Naive thymus-derived CD8-positive, alpha-beta T cell (primary cell): ENCODE measurements at regions not wholly inside any gene's neighbourhood (a gene's known extent, or its start where the extent isn't known, plus 50 kb on each side); places are given as distances from the start of the nearest gene placed in this dataset.

Source experiments
- ATAC-seq, 2 donors: fragments of 150-1000 bp; cut with Tn5 transposase in 1 of 2; sonication (Bioruptor Pico), chemical (Tn5 transposase) in 1 of 2; 1 replicate in 1 of 2; 2 replicates in 1 of 2; pipeline ENCODE4 v1.10.0; 2021; ENCODE audit warnings: mild to moderate bottlenecking in 2 of 2, moderate library complexity in 2 of 2
- POLR2A ChIA-PET: fragments of 350-600 bp; sonication (Branson Sonifier 250); formaldehyde crosslinking; loops from one replicate; lab custom pipeline; 2021; ENCODE audit warnings: antibody characterized with exemption; lab: Charles Lee
- DNase-seq, 10 donors: peaks; one replicate each; pipeline versions ENCODE4 v3.0.0 to v3.0.0-alpha.2; 2020 to 2022
- H3K27ac Mint-ChIP-seq, 10 donors: one replicate each; pipeline ENCODE4 v1.8.0; 2020 to 2022; ENCODE audit warnings: mild to moderate bottlenecking in 10 of 10, mixed read lengths in 10 of 10, moderate library complexity in 4 of 10, inconsistent platforms in 1 of 10
- H3K27me3 Mint-ChIP-seq, 5 donors: one replicate each; pipeline ENCODE4 v1.8.0; 2021 to 2022; ENCODE audit warnings: mixed read lengths in 5 of 5
- H3K36me3 Mint-ChIP-seq, 3 donors: one replicate each; pipeline ENCODE4 v1.8.0; 2020 to 2022; ENCODE audit warnings: mixed read lengths in 3 of 3, mild to moderate bottlenecking in 2 of 3, inconsistent platforms in 1 of 3
- H3K4me1 Mint-ChIP-seq, 4 donors: one replicate each; pipeline ENCODE4 v1.8.0; 2021 to 2022; ENCODE audit warnings: mixed read lengths in 4 of 4
- H3K4me3 Mint-ChIP-seq, 10 donors: one replicate each; pipeline ENCODE4 v1.8.0; 2020 to 2022; ENCODE audit warnings: mild to moderate bottlenecking in 10 of 10, mixed read lengths in 10 of 10, moderate library complexity in 6 of 10, inconsistent platforms in 1 of 10
- H3K9me3 Mint-ChIP-seq, 9 donors: one replicate each; pipeline ENCODE4 v1.8.0; 2020 to 2022; ENCODE audit warnings: mixed read lengths in 9 of 9, mild to moderate bottlenecking in 3 of 9, inconsistent platforms in 1 of 9, moderate library complexity in 1 of 9

GRCh38 chr2:74036010-74036409, 51.3 kb downstream of the TET3 start:
- H3K27me3 Mint-ChIP-seq = no peaks in the 10 kb centered on the region
- H3K4me1 Mint-ChIP-seq = peaks cover 57 to 95% (median 87%) of the 10 kb centered on the region in 4 donors
- no peaks in the 10 kb centered on the region for H3K9me3 Mint-ChIP-seq
- H3K27ac Mint-ChIP-seq = peak overlapping the region in 4 of 10 donors; percentile 37 to 69 (median 60)
- ATAC-seq (no peak), DNase-seq (no peak)
- H3K4me3 Mint-ChIP-seq = peak overlapping the region in 2 of 10 donors; percentile 14 to 19
- POLR2A ChIA-PET = interaction anchor here (0.6 to 1.1 kb wide), 2 partner anchors 17 to 610 kb away, joined by 3 to 5 read pairs; no protein-coding TSS in a partner anchor
- peaks cover 0 to 2% (median 0%) of the 10 kb centered on the region in 3 donors for H3K36me3 Mint-ChIP-seq

DNA sequence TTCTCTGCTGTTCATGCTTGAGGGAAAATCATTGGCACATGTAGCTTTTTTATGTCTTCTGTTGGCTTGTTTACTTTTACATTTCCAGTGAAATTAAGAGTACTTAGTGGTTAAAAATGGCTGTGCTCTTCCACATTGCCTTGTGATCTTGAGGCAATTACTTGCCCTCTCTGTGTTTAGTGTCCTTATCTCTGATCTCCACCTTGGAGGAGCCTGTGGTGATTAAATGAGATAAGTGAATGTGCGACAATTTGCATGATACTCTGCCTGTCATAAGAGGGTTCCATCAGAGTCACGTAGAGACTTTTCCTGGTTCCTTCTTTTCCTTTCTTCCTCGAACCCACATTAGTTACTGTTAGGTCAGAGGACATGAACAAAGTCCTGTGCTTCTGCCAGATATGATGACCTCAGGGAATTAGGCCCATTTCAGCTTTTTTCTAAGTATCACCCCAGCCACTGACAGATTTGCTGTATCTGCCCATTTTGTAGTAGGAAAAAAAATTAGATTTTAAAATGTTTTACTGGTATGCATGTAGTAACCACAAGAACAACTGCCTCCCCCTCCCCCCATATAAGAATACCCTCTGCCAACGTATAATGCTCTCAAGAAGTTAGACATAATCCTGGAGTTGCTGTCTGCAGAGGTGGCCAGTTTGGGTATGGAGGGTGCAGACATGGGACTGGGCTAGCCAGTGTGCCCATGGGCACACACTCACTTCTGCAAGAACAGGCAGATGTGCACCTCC, 51.9 kb downstream of the TET3 start:
- H3K27ac Mint-ChIP-seq = peak overlapping the region in 8 of 10 donors; percentile 3 to 83 (median 62)
- POLR2A ChIA-PET = interaction anchor here (0.6 kb wide), 1 partner anchor 609 kb away, joined by 5 read pairs; no protein-coding TSS in a partner anchor
- peaks cover 0 to 2% (median 0%) of the 10 kb centered on the region in 3 donors for H3K36me3 Mint-ChIP-seq
- ATAC-seq = no peak
- peaks cover 58 to 95% (median 86%) of the 10 kb centered on the region in 4 donors for H3K4me1 Mint-ChIP-seq
- H3K27me3 Mint-ChIP-seq = no peaks in the 10 kb centered on the region
- H3K9me3 Mint-ChIP-seq = no peaks in the 10 kb centered on the region
- no peak for DNase-seq
- peak overlapping the region in 6 of 10 donors; percentile 12 to 51 (median 34) for H3K4me3 Mint-ChIP-seq

- no peak for DNase-seq
- Mint-ChIP-seq H3K4me1 (peaks cover 57 to 95% (median 85%) of the 10 kb centered on the region in 4 donors), H3K4me3 (peak overlapping the region in 8 of 10 donors; percentile 6 to 66 (median 18)), H3K9me3 (no peaks in the 10 kb centered on the region), H3K27me3 (no peaks in the 10 kb centered on the region), H3K36me3 (peaks cover 0 to 2% (median 0%) of the 10 kb centered on the region in 3 donors), H3K27ac (peak overlapping the region; percentile 3 to 83 (median 69))
- POLR2A ChIA-PET = no interaction called here
- ATAC-seq = peak in 1 of 2 donors; percentile 16
Measured at GRCh38 chr2:74037379-74037860, 52.7 kb downstream of the TET3 start.

DNA sequence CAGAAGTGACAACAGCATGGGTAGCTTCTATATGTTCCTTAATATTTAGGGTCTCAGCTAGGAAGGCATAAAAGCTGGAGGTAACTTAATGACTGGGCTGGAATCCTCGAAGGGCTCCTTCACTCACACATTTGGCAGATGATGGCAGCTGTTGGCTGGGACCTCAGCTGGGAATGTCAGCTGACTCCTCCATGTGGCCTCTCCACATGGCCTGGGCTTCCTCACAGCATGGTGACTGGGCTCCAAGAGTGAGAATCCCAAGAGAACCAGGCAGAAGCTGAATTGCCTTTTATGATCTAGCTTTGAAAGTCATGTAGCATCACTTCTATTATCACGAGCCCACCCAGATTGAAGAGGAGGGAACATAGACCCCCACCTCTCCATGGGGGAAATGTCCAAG, 54.9 kb downstream of the TET3 start:
- Mint-ChIP-seq H3K9me3 (no peaks in the 10 kb centered on the region), H3K4me1 (peaks cover 59 to 90% (median 84%) of the 10 kb centered on the region in 4 donors), H3K4me3 (peak overlapping the region in 5 of 10 donors; percentile 1 to 28 (median 8)), H3K36me3 (no peaks in the 10 kb centered on the region), H3K27ac (peak overlapping the region in 6 of 10 donors; percentile 3 to 85 (median 62)), H3K27me3 (no peaks in the 10 kb centered on the region)
- no peak for DNase-seq
- POLR2A ChIA-PET = interaction anchor here (0.6 kb wide), 1 partner anchor 102 kb away, joined by 3 read pairs; no protein-coding TSS in a partner anchor
- ATAC-seq = no peak

DNA sequence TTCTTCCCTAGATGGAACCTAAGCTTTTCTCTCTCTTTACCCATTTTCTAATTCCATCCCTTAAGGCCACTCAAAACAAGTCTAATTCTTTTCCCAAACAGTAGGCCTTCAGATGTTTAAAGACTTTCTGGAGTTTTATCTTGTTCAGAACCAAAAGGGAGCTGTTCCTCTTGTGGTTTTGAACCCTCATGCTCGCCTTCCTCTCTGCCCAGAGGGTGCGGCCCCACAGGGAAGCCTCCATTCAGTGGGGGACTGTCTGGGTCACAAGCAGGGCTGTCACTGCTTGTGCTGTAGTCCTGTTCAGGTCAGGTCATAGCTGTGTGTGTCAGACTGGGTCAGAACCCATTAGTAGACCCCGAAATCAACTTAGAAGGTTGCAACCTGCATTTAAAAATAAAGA, 56.5 kb downstream of the TET3 start:
- H3K4me3 Mint-ChIP-seq = peak overlapping the region in 7 of 10 donors; percentile 5 to 63 (median 32)
- ATAC-seq = no peak
- DNase-seq = no peak
- H3K27me3 Mint-ChIP-seq = no peaks in the 10 kb centered on the region
- no peaks in the 10 kb centered on the region for H3K9me3 Mint-ChIP-seq
- peaks cover 0 to 7% (median 0%) of the 10 kb centered on the region in 3 donors for H3K36me3 Mint-ChIP-seq
- POLR2A ChIA-PET = interaction anchor here (0.8 to 2.0 kb wide), 4 partner anchors 9 to 76 kb away, joined by 3 to 10 read pairs (median 6); no protein-coding TSS in a partner anchor
- peaks cover 60 to 91% (median 86%) of the 10 kb centered on the region in 4 donors for H3K4me1 Mint-ChIP-seq
- H3K27ac Mint-ChIP-seq = peak overlapping the region; percentile 31 to 85 (median 76)

GRCh38 chr2:74041726-74042125, 57.0 kb downstream of the TET3 start:
- Mint-ChIP-seq H3K36me3 (peaks cover 0 to 12% (median 0%) of the 10 kb centered on the region in 3 donors), H3K9me3 (no peaks in the 10 kb centered on the region), H3K4me3 (peak overlapping the region in 1 of 10 donors; percentile 16), H3K27me3 (no peaks in the 10 kb centered on the region), H3K4me1 (peaks cover 56 to 86% (median 81%) of the 10 kb centered on the region in 4 donors), H3K27ac (peak overlapping the region in 5 of 10 donors; percentile 11 to 77 (median 67))
- DNase-seq (no peak), ATAC-seq (no peak)
- POLR2A ChIA-PET = interaction anchor here (0.8 to 2.0 kb wide), 4 partner anchors 9 to 76 kb away, joined by 3 to 10 read pairs (median 6); no protein-coding TSS in a partner anchor

- POLR2A ChIA-PET = interaction anchor here (1.6 kb wide), 1 partner anchor 10 kb away, joined by 5 read pairs; no protein-coding TSS in a partner anchor
Measured at GRCh38 chr2:74042606-74043005, 57.9 kb downstream of the TET3 start.

GRCh38 chr2:74043345-74044329, 58.9 kb downstream of the TET3 start:
- Mint-ChIP-seq H3K4me1 (peaks cover 47 to 71% (median 64%) of the 10 kb centered on the region in 4 donors), H3K9me3 (no peaks in the 10 kb centered on the region), H3K4me3 (no peak overlapping the region), H3K27ac (peak overlapping the region in 9 of 10 donors; percentile 0 to 89 (median 63)), H3K36me3 (peaks cover 0 to 29% (median 0%) of the 10 kb centered on the region in 3 donors), H3K27me3 (no peaks in the 10 kb centered on the region)
- POLR2A ChIA-PET = interaction anchor here (0.6 to 1.6 kb wide), 3 partner anchors 11 to 63 kb away, joined by 3 to 5 read pairs (median 3); no protein-coding TSS in a partner anchor
- ATAC-seq = no peak
- no peak for DNase-seq

More at GRCh38 chr2:74042606-74043005, 57.9 kb downstream of the TET3 start:
- Mint-ChIP-seq H3K27me3 (no peaks in the 10 kb centered on the region), H3K27ac (peak overlapping the region in 8 of 10 donors; percentile 22 to 89 (median 65)), H3K9me3 (no peaks in the 10 kb centered on the region), H3K4me3 (no peak overlapping the region), H3K4me1 (peaks cover 52 to 77% (median 72%) of the 10 kb centered on the region in 4 donors), H3K36me3 (peaks cover 0 to 20% (median 0%) of the 10 kb centered on the region in 3 donors)
- no peak for ATAC-seq
- no peak for DNase-seq

- no peaks in the 10 kb centered on the region for H3K27me3 Mint-ChIP-seq
- H3K36me3 Mint-ChIP-seq = peaks cover 0 to 40% (median 0%) of the 10 kb centered on the region in 3 donors
- H3K27ac Mint-ChIP-seq = peak overlapping the region in 7 of 10 donors; percentile 9 to 89 (median 60)
- no peak overlapping the region for H3K4me3 Mint-ChIP-seq
- H3K9me3 Mint-ChIP-seq = no peaks in the 10 kb centered on the region
- ATAC-seq (no peak), DNase-seq (no peak)
- H3K4me1 Mint-ChIP-seq = peaks cover 41 to 67% (median 56%) of the 10 kb centered on the region in 4 donors
- POLR2A ChIA-PET = no interaction called here
Measured at GRCh38 chr2:74044999-74045398, 60.3 kb downstream of the TET3 start.

DNA sequence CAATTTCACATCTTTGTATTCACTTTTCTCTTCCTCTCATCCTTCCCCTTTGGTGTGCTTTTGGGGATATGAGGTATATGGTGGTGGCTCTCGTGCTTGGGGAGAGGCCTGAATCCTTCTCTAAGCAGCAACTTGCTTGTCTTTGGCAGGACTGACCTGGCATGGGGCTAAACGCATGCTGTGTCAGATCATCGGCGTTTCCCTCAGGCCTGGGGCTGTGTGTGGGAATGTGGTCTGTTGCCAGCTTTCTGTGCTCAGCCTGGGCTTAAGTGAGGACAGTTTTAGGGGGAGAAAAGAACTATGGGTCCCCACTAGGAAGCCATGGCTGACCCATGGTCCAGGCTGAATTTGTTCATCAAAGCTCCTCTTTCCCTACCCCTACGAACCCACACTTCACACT, 60.7 kb downstream of the TET3 start:
- Mint-ChIP-seq H3K4me1 (peaks cover 38 to 62% (median 53%) of the 10 kb centered on the region in 4 donors), H3K36me3 (peaks cover 0 to 40% (median 0%) of the 10 kb centered on the region in 3 donors), H3K9me3 (no peaks in the 10 kb centered on the region), H3K27ac (peak overlapping the region in 8 of 10 donors; percentile 9 to 89 (median 66)), H3K27me3 (no peaks in the 10 kb centered on the region), H3K4me3 (no peak overlapping the region)
- no peak for ATAC-seq
- POLR2A ChIA-PET = no interaction called here
- no peak for DNase-seq

DNA sequence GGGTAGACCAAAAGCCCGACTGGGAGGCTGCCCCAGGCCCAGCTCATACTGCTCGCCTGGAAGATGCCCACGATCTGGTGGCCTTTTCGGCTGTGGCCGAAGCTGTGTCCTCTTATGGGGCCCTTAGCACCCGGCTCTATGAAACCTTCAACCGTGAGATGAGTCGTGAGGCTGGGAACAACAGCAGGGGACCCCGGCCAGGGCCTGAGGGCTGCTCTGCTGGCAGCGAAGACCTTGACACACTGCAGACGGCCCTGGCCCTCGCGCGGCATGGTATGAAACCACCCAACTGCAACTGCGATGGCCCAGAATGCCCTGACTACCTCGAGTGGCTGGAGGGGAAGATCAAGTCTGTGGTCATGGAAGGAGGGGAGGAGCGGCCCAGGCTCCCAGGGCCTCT, 61.7 kb downstream of the TET3 start:
- no peak overlapping the region for H3K4me3 Mint-ChIP-seq
- H3K4me1 Mint-ChIP-seq = peaks cover 35 to 62% (median 51%) of the 10 kb centered on the region in 4 donors
- no peaks in the 10 kb centered on the region for H3K27me3 Mint-ChIP-seq
- DNase-seq (no peak), ATAC-seq (no peak)
- H3K9me3 Mint-ChIP-seq = no peaks in the 10 kb centered on the region
- H3K36me3 Mint-ChIP-seq = peaks cover 0 to 43% (median 0%) of the 10 kb centered on the region in 3 donors
- H3K27ac Mint-ChIP-seq = peak overlapping the region in 2 of 10 donors; percentile 11 to 89
- POLR2A ChIA-PET = no interaction called here
